DMS153 treated with DMSO at 0.1 percent for 48 hours (cell line): ENCODE measurements at regions not wholly inside any gene's neighbourhood (a gene's known extent, or its start where the extent isn't known, plus 50 kb on each side); places are given as distances from the start of the nearest gene placed in this dataset.

Source experiments
- DNase-seq: peaks from one replicate; lab custom pipeline; 2025; ENCODE audit not compliant: unreplicated experiment; lab: John Stamatoyannopoulos, UW

- no peak for DNase-seq
Observed at GRCh38 chr10:10919976-10920375, 97.7 kb upstream of the CELF2 start.

- DNase-seq = no peak
Observed at GRCh38 chr10:10921826-10922461, 95.7 kb upstream of the CELF2 start.

GRCh38 chr10:10923029-10923651 lies 94.5 kb upstream of the CELF2 start:
- DNase-seq = no peak

- DNase-seq = no peak
Observed at GRCh38 chr10:10925667-10926066, 92.0 kb upstream of the CELF2 start.

GRCh38 chr10:10927608-10928007 lies 90.1 kb upstream of the CELF2 start:
- DNase-seq = no peak

- DNase-seq = no peak
Observed at GRCh38 chr10:10930979-10931743, 86.5 kb upstream of the CELF2 start.

GRCh38 chr10:10935032-10935431 lies 82.6 kb upstream of the CELF2 start:
- no peak for DNase-seq

- no peak for DNase-seq
Observed at GRCh38 chr10:10938676-10939075, 79.0 kb upstream of the CELF2 start.

- no peak for DNase-seq
Observed at GRCh38 chr10:10941127-10941730, 76.4 kb upstream of the CELF2 start.

GRCh38 chr10:10942441-10942840 lies 75.2 kb upstream of the CELF2 start:
- no peak for DNase-seq

- DNase-seq = no peak
Observed at GRCh38 chr10:10946081-10946480, 71.6 kb upstream of the CELF2 start.

- DNase-seq = no peak
Observed at GRCh38 chr10:10946801-10947200, 70.9 kb upstream of the CELF2 start.

GRCh38 chr10:10951675-10952074 lies 66.0 kb upstream of the CELF2 start:
- no peak for DNase-seq

- no peak for DNase-seq
Observed at GRCh38 chr10:10952800-10953199, 64.9 kb upstream of the CELF2 start.

- no peak for DNase-seq
Observed at GRCh38 chr10:10956681-10957542, 60.8 kb upstream of the CELF2 start.

GRCh38 chr10:10958041-10958440 lies 59.6 kb upstream of the CELF2 start:
- DNase-seq = no peak

GRCh38 chr10:10959666-10960065 lies 58.0 kb upstream of the CELF2 start:
- no peak for DNase-seq

- DNase-seq = no peak
Observed at GRCh38 chr10:10960534-10960933, 57.1 kb upstream of the CELF2 start.

- no peak for DNase-seq
Observed at GRCh38 chr10:10961072-10961471, 56.6 kb upstream of the CELF2 start.

- DNase-seq = no peak
Observed at GRCh38 chr10:10967029-10967428, 50.6 kb upstream of the CELF2 start.
